Uterus (tissue), 3 donors: ENCODE measurements at regions not wholly inside any gene's neighbourhood (a gene's known extent, or its start where the extent isn't known, plus 50 kb on each side); places are given as distances from the start of the nearest gene placed in this dataset.

ENCODE experiments used
- DNase-seq, 2 donors: peaks; one replicate each; pipeline ENCODE4 v3.0.0-alpha.2; 2019 to 2020
- H3K27ac ChIP-seq, 2 donors: fragments of 200-600 bp; sonication (generic); 1 replicate in 1 of 2; 2 replicates in 1 of 2; pipeline ENCODE4 v1.5.1; 2016 to 2018
- H3K27me3 ChIP-seq, 2 donors: fragments of 200-600 bp; sonication (generic); one replicate each; pipeline ENCODE4 v1.5.1; 2018 to 2019; ENCODE audit warnings: control low read depth in 1 of 2
- H3K36me3 ChIP-seq, 2 donors: fragments of 200-600 bp; sonication (generic); one replicate each; pipeline ENCODE4 v1.5.1; 2019; ENCODE audit warnings: control low read depth in 1 of 2
- H3K4me1 ChIP-seq, 2 donors: fragments of 200-600 bp; sonication (generic); one replicate each; pipeline ENCODE4 v1.5.1; 2018 to 2019; ENCODE audit warnings: control low read depth in 1 of 2
- H3K4me3 ChIP-seq, 2 donors: fragments of 200-600 bp; sonication (generic); 1 replicate in 1 of 2; 2 replicates in 1 of 2; pipeline ENCODE4 v1.5.1; 2018 to 2019; ENCODE audit warnings: mild to moderate bottlenecking in 1 of 2
- H3K9me3 ChIP-seq, 2 donors: fragments of 200-600 bp; sonication (generic); one replicate each; pipeline ENCODE4 v1.5.1; 2019; ENCODE audit warnings: control low read depth in 1 of 2
- CTCF ChIP-seq, 4 experiments: fragments of 200-600 bp in 2 of 4; fragments of 450-650 bp in 2 of 4; sonication (generic) in 2 of 4; IDR thresholded peaks; one replicate each; pipeline ENCODE4 v1.5.1; 2016 to 2019; ENCODE audit warnings: antibody characterized with exemption in 4 of 4, mild to moderate bottlenecking in 2 of 4, moderate library complexity in 1 of 4
- POLR2A ChIP-seq, 2 donors: fragments of 450-650 bp; IDR thresholded peaks; one replicate each; pipeline ENCODE4 v1.6.1; 2016; ENCODE audit warnings: antibody characterized with exemption in 2 of 2, mild to moderate bottlenecking in 1 of 2, moderate library complexity in 1 of 2
- intact Hi-C: fragments of 100-400 bp; cut with DNase I; formaldehyde crosslinking; loops from one replicate; pipeline ENCODE4 v1.15.1; 2023; ENCODE audit warnings: low total_unique reads
- donor health status: DM: yes; HTN: yes; CAD: no.

- Histone ChIP-seq H3K4me1 (peaks cover 4% of the 10 kb centered on the region in 2 donors), H3K4me3 (peak overlapping the region; percentile 56 to 62), H3K9me3 (no peaks in the 10 kb centered on the region), H3K27me3 (no peaks in the 10 kb centered on the region), H3K36me3 (no peaks in the 10 kb centered on the region), H3K27ac (peak overlapping the region; percentile 95 to 96)
- DNase-seq: no peak
- no peak for TF ChIP-seq POLR2A (IDR thresholded peaks at IDR 0.05)
- TF ChIP-seq CTCF (IDR thresholded peaks at IDR 0.05): no peak
- intact Hi-C loops: loop anchor here (10.0 kb wide), 1 partner anchor 62 kb away; the partner anchor contains the start of gene IRF2
Measured at GRCh38 chr4:184536881-184537248, 62.5 kb upstream of the IRF2 start.

- Histone ChIP-seq H3K9me3 (no peaks in the 10 kb centered on the region), H3K27ac (peak overlapping the region; percentile 95 to 96), H3K27me3 (no peaks in the 10 kb centered on the region), H3K4me3 (peak overlapping the region; percentile 56 to 62), H3K4me1 (peaks cover 4% of the 10 kb centered on the region in 2 donors), H3K36me3 (no peaks in the 10 kb centered on the region)
- intact Hi-C loops: loop anchor here (10.0 kb wide), 1 partner anchor 61 kb away; the partner anchor contains the start of gene IRF2
- TF ChIP-seq CTCF (IDR thresholded peaks at IDR 0.05) (no peak), POLR2A (IDR thresholded peaks at IDR 0.05) (no peak)
- no peak for DNase-seq
Measured at GRCh38 chr4:184536065-184536880, 61.9 kb upstream of the IRF2 start.

- Histone ChIP-seq H3K27me3 (no peaks in the 10 kb centered on the region), H3K4me3 (no peak overlapping the region), H3K9me3 (no peaks in the 10 kb centered on the region), H3K4me1 (peaks cover 4% of the 10 kb centered on the region in 2 donors), H3K27ac (peak overlapping the region; percentile 95 to 96), H3K36me3 (no peaks in the 10 kb centered on the region)
- DNase-seq: no peak
- TF ChIP-seq POLR2A (IDR thresholded peaks at IDR 0.05): no peak
- TF ChIP-seq CTCF (IDR thresholded peaks at IDR 0.05): no peak
- intact Hi-C loops: loop anchor here (10.0 kb wide), 1 partner anchor 60 kb away; the partner anchor contains the start of gene IRF2
Measured at GRCh38 chr4:184534511-184535391, 60.4 kb upstream of the IRF2 start.

GRCh38 chr4:184533908-184534307 is 59.6 kb upstream of the IRF2 start:
- Histone ChIP-seq H3K4me3 (no peak overlapping the region), H3K27me3 (no peaks in the 10 kb centered on the region), H3K36me3 (no peaks in the 10 kb centered on the region), H3K27ac (peak overlapping the region; percentile 95 to 96), H3K4me1 (peaks cover 4% of the 10 kb centered on the region in 2 donors), H3K9me3 (no peaks in the 10 kb centered on the region)
- TF ChIP-seq POLR2A (IDR thresholded peaks at IDR 0.05) (no peak), CTCF (IDR thresholded peaks at IDR 0.05) (no peak)
- DNase-seq: no peak
- intact Hi-C loops: loop anchor here (10.0 kb wide), 1 partner anchor 59 kb away; the partner anchor contains the start of gene IRF2
